CD4-positive, alpha-beta memory T cell (primary cell): ENCODE measurements at regions not wholly inside any gene's neighbourhood (a gene's known extent, or its start where the extent isn't known, plus 50 kb on each side); places are given as distances from the start of the nearest gene placed in this dataset.
A peak's percentile ranks its signal among the peaks of the same experiment; 100 is the strongest.

ENCODE experiments used
- CTCF ChIA-PET: fragments of 350-600 bp; sonication (Branson Sonifier 250); formaldehyde crosslinking; loops from one replicate; lab custom pipeline; 2021; ENCODE audit warnings: inconsistent platforms; ENCODE audit not compliant: partially characterized antibody; lab: Charles Lee
- POLR2A ChIA-PET: fragments of 350-600 bp; sonication (Branson Sonifier 250); formaldehyde crosslinking; loops from one replicate; lab custom pipeline; 2021; ENCODE audit not compliant: partially characterized antibody; lab: Charles Lee
- DNase-seq, 5 donors: peaks; one replicate each; pipeline versions ENCODE4 v3.0.0 to v3.0.0-alpha.2; 2020 to 2022; ENCODE audit warnings: mixed read lengths in 1 of 5
- H3K27ac ChIP-seq: one replicate; pipeline ENCODE4 v1.7.0; 2013; ENCODE audit warnings: low read depth, low read length
- H3K27me3 ChIP-seq: 2 replicates; pipeline ENCODE4 v1.7.0; 2013; ENCODE audit warnings: mild to moderate bottlenecking, low read length, moderate library complexity; ENCODE audit not compliant: insufficient read depth
- H3K36me3 ChIP-seq: 2 replicates; pipeline ENCODE4 v1.7.0; 2013; ENCODE audit warnings: mild to moderate bottlenecking, low read length, moderate library complexity; ENCODE audit not compliant: insufficient read depth
- H3K4me1 ChIP-seq: 2 replicates; pipeline ENCODE4 v1.7.0; 2013; ENCODE audit warnings: mild to moderate bottlenecking, low read length, moderate library complexity; ENCODE audit not compliant: insufficient read depth
- H3K4me3 ChIP-seq, 2 donors: one replicate each; pipeline ENCODE4 v1.7.0; 2013; ENCODE audit warnings: low read length in 2 of 2, mild to moderate bottlenecking in 1 of 2
- H3K9me3 ChIP-seq, 2 donors: one replicate each; pipeline ENCODE4 v1.7.0; 2013; ENCODE audit warnings: low read length in 2 of 2, control low read depth in 1 of 2; ENCODE audit not compliant: control insufficient read depth in 1 of 2
- H3K27ac Mint-ChIP-seq, 7 donors: one replicate each; pipeline ENCODE4 v1.8.0; 2020 to 2021; ENCODE audit warnings: mixed read lengths in 7 of 7, mild to moderate bottlenecking in 6 of 7, inconsistent platforms in 3 of 7, moderate library complexity in 3 of 7
- H3K27me3 Mint-ChIP-seq, 2 donors: one replicate each; pipeline ENCODE4 v1.8.0; 2020 to 2021; ENCODE audit warnings: mixed read lengths in 2 of 2
- H3K36me3 Mint-ChIP-seq, 2 donors: one replicate each; pipeline ENCODE4 v1.8.0; 2020 to 2021; ENCODE audit warnings: mixed read lengths in 2 of 2, inconsistent platforms in 1 of 2, mild to moderate bottlenecking in 1 of 2
- H3K4me1 Mint-ChIP-seq, 4 donors: one replicate each; pipeline ENCODE4 v1.8.0; 2020 to 2021; ENCODE audit warnings: mixed read lengths in 4 of 4, mild to moderate bottlenecking in 1 of 4
- H3K4me3 Mint-ChIP-seq, 8 donors: one replicate each; pipeline ENCODE4 v1.8.0; 2020 to 2021; ENCODE audit warnings: mixed read lengths in 8 of 8, mild to moderate bottlenecking in 7 of 8, moderate library complexity in 6 of 8, inconsistent platforms in 3 of 8
- H3K9me3 Mint-ChIP-seq, 8 donors: one replicate each; pipeline ENCODE4 v1.8.0; 2020 to 2021; ENCODE audit warnings: mixed read lengths in 8 of 8, mild to moderate bottlenecking in 5 of 8, inconsistent platforms in 3 of 8, moderate library complexity in 1 of 8
- intact Hi-C: fragments of 100-400 bp; cut with micrococcal nuclease; formaldehyde crosslinking; loops from one replicate; pipeline ENCODE4 v1.15.1; 2023

DNA sequence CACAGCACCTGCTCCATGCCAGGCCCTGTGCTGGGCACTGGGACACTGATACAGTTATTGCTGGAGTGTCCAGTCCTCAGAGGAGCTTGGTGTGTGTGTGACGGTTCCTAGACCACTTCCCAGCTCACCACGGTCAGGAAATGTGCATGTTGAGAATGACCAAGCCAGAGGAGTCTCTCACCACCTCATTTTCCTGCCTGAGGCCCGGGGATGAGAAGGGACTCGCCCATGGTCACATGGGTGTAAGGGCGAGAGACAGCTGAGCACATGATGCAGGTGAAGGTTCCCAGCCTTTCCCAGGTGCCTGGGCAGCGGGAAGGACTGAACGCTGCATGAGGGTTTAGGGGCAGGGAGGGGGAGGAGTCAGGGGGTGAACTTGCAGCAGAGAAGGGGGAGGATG is 180.9 kb upstream of the TLE3 start:
- DNase-seq: no peak

DNA sequence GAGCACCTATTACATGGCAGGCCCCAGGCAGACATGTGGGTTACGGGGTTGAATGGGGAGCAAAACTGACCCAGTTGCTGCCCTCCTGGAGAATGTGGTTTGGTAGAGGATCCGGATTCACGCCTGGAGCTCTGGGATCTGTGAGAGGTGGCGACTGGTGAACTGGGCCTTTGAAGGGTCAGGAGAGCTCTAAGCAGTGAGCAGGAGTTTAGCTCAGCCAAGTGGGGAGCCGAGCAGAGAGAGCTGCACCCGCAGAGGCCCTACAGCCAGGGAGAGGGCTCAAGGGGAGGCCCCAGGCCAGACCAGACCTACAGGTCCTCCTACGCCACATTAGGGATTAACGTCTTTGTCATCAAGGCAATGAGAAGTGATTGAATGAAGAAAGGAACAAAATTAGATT is 179.8 kb upstream of the TLE3 start:
- no peak for DNase-seq
- Histone ChIP-seq H3K4me1 (no peaks in the 10 kb centered on the region), H3K27me3 (no peaks in the 10 kb centered on the region), H3K4me3 (no peak overlapping the region), H3K9me3 (no peaks in the 10 kb centered on the region), H3K27ac (no peak overlapping the region), H3K36me3 (no peaks in the 10 kb centered on the region)
- ChIA-PET POLR2A (no interaction called here), CTCF (interaction anchor here (1.1 kb wide), 1 partner anchor 189 kb away, joined by 3 read pairs; no protein-coding TSS in a partner anchor)
- H3K4me3 Mint-ChIP-seq: no peak overlapping the region
- H3K4me1 Mint-ChIP-seq: no peaks in the 10 kb centered on the region
- no peaks in the 10 kb centered on the region for H3K36me3 Mint-ChIP-seq
- H3K27ac Mint-ChIP-seq: no peak overlapping the region
- H3K27me3 Mint-ChIP-seq: peaks cover 0 to 1% of the 10 kb centered on the region in 2 donors
- intact Hi-C loops: no loop called here
- H3K9me3 Mint-ChIP-seq: no peaks in the 10 kb centered on the region

More for the DNA sequence above, 180.9 kb upstream of the TLE3 start:
- Histone ChIP-seq H3K4me3 (no peak overlapping the region), H3K36me3 (no peaks in the 10 kb centered on the region), H3K9me3 (no peaks in the 10 kb centered on the region), H3K4me1 (no peaks in the 10 kb centered on the region), H3K27ac (no peak overlapping the region), H3K27me3 (no peaks in the 10 kb centered on the region)
- intact Hi-C loops: no loop called here
- Mint-ChIP-seq H3K4me3 (no peak overlapping the region), H3K27ac (no peak overlapping the region), H3K36me3 (no peaks in the 10 kb centered on the region), H3K4me1 (no peaks in the 10 kb centered on the region), H3K9me3 (no peaks in the 10 kb centered on the region), H3K27me3 (peaks cover 0 to 4% of the 10 kb centered on the region in 2 donors)
- CTCF ChIA-PET: interaction anchor here (1.1 kb wide), 1 partner anchor 187 kb away, joined by 3 read pairs; no protein-coding TSS in a partner anchor
- POLR2A ChIA-PET: no interaction called here

DNA sequence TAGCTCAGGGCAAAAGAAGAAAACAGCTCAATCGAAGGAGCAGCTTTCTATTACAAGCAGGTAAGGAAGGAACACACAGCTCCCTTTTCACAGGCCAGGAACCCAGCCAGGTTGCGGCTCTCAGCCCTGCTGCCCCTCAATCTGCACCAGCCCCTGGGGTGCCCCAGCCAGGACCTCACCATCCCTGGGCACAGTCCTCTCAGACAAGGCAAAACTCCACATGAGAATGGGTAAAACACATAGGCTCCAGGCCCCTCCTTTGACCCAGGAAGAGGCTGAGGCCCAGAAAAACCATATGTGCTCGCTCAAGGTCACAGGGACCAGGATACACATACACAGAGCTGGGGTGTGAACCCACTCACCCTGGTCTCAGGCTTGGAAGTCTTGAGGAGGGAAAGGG is 178.7 kb upstream of the TLE3 start:
- Mint-ChIP-seq H3K27ac (no peak overlapping the region), H3K4me1 (no peaks in the 10 kb centered on the region), H3K36me3 (no peaks in the 10 kb centered on the region), H3K9me3 (no peaks in the 10 kb centered on the region), H3K27me3 (peaks cover 0 to 1% of the 10 kb centered on the region in 2 donors), H3K4me3 (no peak overlapping the region)
- Histone ChIP-seq H3K36me3 (no peaks in the 10 kb centered on the region), H3K27ac (no peak overlapping the region), H3K4me1 (no peaks in the 10 kb centered on the region), H3K9me3 (no peaks in the 10 kb centered on the region), H3K27me3 (no peaks in the 10 kb centered on the region), H3K4me3 (no peak overlapping the region)
- no peak for DNase-seq
- intact Hi-C loops: no loop called here
- ChIA-PET POLR2A (no interaction called here), CTCF (no interaction called here)

DNA sequence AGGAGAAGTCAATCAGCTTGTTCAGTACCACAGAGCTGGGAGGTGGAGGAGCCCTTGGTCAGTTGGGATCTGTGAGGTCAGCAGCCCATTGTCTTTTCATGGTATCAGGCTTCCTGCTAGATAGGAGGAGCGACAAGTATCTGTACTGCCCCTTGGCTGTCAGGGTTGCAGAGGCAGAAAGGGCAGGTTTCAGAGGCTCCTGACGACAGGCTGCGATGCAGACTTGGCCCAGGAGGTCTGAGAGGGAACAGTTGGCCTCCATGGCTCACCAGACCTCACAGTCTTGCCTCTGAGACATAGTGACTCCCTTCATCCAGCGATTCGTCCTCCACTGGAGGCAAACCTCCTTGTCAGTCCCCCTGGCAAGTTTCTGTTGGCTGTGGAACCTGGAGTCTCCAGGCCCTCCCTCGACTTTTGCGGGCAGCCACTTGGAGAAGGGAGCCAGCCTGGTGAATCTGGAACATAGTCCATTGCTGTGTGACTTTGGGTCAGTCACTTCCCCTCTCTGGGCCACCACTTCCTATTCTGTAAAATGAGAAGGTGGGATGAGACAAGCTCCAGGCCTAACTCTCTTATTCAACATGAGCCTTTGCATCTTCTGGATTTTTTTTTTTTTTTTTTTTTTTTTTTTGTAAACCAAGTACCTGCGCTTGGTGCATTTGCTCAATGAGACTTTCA is 177.9 kb upstream of the TLE3 start:
- no peak overlapping the region for H3K27ac ChIP-seq
- no peaks in the 10 kb centered on the region for H3K27me3 ChIP-seq
- no peak overlapping the region for H3K4me3 ChIP-seq
- Mint-ChIP-seq H3K27me3 (peaks cover 0 to 1% of the 10 kb centered on the region in 2 donors), H3K4me1 (no peaks in the 10 kb centered on the region), H3K36me3 (no peaks in the 10 kb centered on the region), H3K27ac (peak overlapping the region in 1 of 7 donors; percentile 1), H3K4me3 (no peak overlapping the region), H3K9me3 (no peaks in the 10 kb centered on the region)
- H3K4me1 ChIP-seq: no peaks in the 10 kb centered on the region
- intact Hi-C loops: no loop called here
- POLR2A ChIA-PET: no interaction called here
- H3K9me3 ChIP-seq: no peaks in the 10 kb centered on the region
- CTCF ChIA-PET: no interaction called here
- no peak for DNase-seq
- H3K36me3 ChIP-seq: no peaks in the 10 kb centered on the region

DNA sequence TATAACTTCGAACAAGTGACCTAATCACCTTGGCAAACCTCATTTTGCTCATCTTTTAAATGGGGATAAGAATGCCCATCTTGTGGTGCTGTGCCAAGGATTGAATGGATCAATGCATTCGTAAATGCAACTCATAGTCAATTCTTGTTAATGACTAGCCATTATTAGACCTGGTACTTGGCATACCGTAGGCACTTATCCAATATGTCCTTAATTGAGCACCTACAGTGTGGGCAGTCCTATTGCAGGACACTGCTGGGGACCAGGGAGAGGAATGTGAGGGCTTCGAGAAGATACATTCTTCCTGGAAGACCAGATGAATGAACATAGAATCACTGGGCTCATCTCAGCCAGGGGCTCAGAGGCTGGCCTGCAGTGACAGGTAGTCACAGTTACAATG is 177.2 kb upstream of the TLE3 start:
- Mint-ChIP-seq H3K4me3 (no peak overlapping the region), H3K27me3 (peaks cover under 1 to 1% of the 10 kb centered on the region in 2 donors)
- CTCF ChIA-PET: no interaction called here

DNA sequence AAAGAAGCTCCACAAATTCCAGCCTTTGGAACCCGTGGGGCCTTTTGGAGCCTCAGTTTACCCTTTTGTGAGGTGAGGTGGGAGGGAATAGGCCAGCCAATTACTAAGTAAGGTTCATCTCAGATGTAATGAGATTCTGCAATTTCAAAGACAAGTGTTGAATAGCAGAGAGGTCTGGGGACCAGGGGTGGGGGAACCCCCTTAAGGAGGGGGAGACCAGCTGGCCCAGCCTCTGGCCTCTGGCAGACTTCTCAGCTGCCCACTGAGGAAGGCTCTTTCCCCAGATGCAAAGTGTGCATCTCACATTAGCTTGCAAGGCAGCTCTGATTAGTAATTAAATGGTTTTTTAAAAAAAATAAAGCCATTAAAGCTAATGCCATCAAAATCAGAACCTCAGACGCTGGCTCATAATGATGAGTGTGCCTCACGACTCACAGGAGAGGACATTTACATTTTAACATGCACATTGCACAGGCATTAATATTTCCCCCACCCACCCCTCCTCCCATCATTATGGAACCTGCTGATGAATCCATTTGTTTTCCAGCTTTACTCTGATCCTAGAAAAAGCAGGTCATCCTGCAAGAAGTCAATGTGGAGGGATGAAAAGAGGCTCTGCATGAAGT is 176.7 kb upstream of the TLE3 start:
- H3K27me3 Mint-ChIP-seq: peaks cover 1 to 3% of the 10 kb centered on the region in 2 donors
- no peaks in the 10 kb centered on the region for H3K27me3 ChIP-seq
- no peaks in the 10 kb centered on the region for H3K4me1 Mint-ChIP-seq

More for the DNA sequence above, 177.2 kb upstream of the TLE3 start:
- intact Hi-C loops: no loop called here
- Histone ChIP-seq H3K4me1 (no peaks in the 10 kb centered on the region), H3K4me3 (no peak overlapping the region), H3K36me3 (no peaks in the 10 kb centered on the region), H3K27me3 (no peaks in the 10 kb centered on the region), H3K27ac (no peak overlapping the region), H3K9me3 (no peaks in the 10 kb centered on the region)
- no peak for DNase-seq
- no peaks in the 10 kb centered on the region for H3K9me3 Mint-ChIP-seq
- H3K36me3 Mint-ChIP-seq: no peaks in the 10 kb centered on the region
- POLR2A ChIA-PET: no interaction called here
- H3K4me1 Mint-ChIP-seq: no peaks in the 10 kb centered on the region
- H3K27ac Mint-ChIP-seq: peak overlapping the region in 1 of 7 donors; percentile 1

DNA sequence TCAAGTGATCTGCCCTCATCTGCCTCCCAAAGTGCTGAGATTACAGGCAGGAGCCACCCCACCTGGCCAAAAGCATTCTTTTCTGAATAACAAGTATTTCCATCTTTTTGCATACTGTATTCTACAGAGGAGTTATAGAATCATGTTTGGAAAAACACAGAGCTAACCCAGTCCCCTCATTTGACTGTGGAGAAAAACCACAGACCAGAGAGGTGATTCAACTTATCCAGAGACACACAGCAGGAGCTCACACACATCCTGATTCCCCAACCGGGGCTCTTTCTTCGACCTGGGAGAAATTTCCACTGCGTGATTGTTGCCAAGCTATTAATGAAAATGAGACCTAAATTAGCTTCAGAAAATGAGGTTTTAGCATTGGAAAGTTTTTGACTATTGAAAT is 176.1 kb upstream of the TLE3 start:
- ChIA-PET CTCF (no interaction called here), POLR2A (no interaction called here)
- H3K4me3 Mint-ChIP-seq: no peak overlapping the region

More for the DNA sequence above, 176.7 kb upstream of the TLE3 start:
- Mint-ChIP-seq H3K36me3 (no peaks in the 10 kb centered on the region), H3K27ac (no peak overlapping the region), H3K4me3 (no peak overlapping the region), H3K9me3 (no peaks in the 10 kb centered on the region)
- Histone ChIP-seq H3K4me3 (no peak overlapping the region), H3K9me3 (no peaks in the 10 kb centered on the region), H3K4me1 (no peaks in the 10 kb centered on the region), H3K36me3 (no peaks in the 10 kb centered on the region), H3K27ac (no peak overlapping the region)
- ChIA-PET POLR2A (no interaction called here), CTCF (interaction anchor here (0.6 kb wide), 1 partner anchor 942 kb away, joined by 3 read pairs; no protein-coding TSS in a partner anchor)
- intact Hi-C loops: no loop called here
- no peak for DNase-seq

More for the DNA sequence above, 176.1 kb upstream of the TLE3 start:
- Mint-ChIP-seq H3K36me3 (no peaks in the 10 kb centered on the region), H3K4me1 (no peaks in the 10 kb centered on the region), H3K9me3 (no peaks in the 10 kb centered on the region), H3K27me3 (peaks cover 1 to 4% of the 10 kb centered on the region in 2 donors), H3K27ac (no peak overlapping the region)
- Histone ChIP-seq H3K36me3 (no peaks in the 10 kb centered on the region), H3K4me1 (no peaks in the 10 kb centered on the region), H3K27ac (no peak overlapping the region), H3K4me3 (no peak overlapping the region), H3K9me3 (no peaks in the 10 kb centered on the region), H3K27me3 (no peaks in the 10 kb centered on the region)
- DNase-seq: no peak
- intact Hi-C loops: no loop called here
